ENCODE measurements at regions not wholly inside any gene's neighbourhood (a gene's known extent, or its start where the extent isn't known, plus 50 kb on each side); places are given as distances from the start of the nearest gene placed in this dataset.

- TF ChIP-seq POLR2A (IDR thresholded peaks at IDR 0.05), result no peak
- TF ChIP-seq, protein P1, sequence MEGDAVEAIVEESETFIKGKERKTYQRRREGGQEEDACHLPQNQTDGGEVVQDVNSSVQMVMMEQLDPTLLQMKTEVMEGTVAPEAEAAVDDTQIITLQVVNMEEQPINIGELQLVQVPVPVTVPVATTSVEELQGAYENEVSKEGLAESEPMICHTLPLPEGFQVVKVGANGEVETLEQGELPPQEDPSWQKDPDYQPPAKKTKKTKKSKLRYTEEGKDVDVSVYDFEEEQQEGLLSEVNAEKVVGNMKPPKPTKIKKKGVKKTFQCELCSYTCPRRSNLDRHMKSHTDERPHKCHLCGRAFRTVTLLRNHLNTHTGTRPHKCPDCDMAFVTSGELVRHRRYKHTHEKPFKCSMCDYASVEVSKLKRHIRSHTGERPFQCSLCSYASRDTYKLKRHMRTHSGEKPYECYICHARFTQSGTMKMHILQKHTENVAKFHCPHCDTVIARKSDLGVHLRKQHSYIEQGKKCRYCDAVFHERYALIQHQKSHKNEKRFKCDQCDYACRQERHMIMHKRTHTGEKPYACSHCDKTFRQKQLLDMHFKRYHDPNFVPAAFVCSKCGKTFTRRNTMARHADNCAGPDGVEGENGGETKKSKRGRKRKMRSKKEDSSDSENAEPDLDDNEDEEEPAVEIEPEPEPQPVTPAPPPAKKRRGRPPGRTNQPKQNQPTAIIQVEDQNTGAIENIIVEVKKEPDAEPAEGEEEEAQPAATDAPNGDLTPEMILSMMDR (IDR thresholded peaks at IDR 0.05), result no peak
Measured at GRCh38 chr3:86782286-86782685, 208.7 kb downstream of the VGLL3 start.

All from thyroid gland (tissue), 4 donors.